ENCODE measurements at regions not wholly inside any gene's neighbourhood (a gene's known extent, or its start where the extent isn't known, plus 50 kb on each side); places are given as distances from the start of the nearest gene placed in this dataset.
"Not testable (repeated sequence)": the region's sequence is repeated elsewhere in the genome, so short reads cannot be mapped to it uniquely, and the experiment has no call there.

DNA sequence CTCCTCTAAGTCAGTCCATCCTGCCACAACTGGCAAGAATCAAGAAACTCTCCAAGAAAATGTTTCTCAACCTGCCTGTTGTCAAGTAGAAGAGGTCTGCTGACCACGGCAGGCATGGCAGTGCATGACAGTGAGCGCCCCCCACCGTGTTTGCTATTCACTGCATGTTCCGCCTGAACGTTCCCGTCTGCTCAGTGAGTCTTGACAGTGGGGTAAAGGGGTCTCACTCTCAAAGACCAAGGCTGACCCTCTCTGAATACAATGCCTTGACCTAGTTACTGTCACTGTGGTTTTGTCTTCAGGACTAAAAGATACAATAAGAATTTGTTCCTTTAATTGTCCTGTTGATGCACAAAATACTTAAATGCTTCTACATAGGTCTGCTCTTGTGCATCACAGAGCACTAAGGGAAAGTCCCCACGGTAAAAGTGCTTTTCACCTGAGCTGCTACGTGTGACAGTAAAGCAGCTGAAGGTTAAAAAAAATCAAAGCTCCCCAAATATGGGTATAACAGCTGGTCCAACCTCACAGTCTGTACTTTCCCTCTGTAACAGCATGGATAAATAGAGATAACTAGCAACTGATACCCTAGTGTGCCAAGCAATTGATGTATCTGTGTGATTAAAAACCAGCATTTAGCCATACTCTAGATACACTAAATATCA is 555.8 kb upstream of the ZNF337 start:
- TF ChIP-seq, protein P1, sequence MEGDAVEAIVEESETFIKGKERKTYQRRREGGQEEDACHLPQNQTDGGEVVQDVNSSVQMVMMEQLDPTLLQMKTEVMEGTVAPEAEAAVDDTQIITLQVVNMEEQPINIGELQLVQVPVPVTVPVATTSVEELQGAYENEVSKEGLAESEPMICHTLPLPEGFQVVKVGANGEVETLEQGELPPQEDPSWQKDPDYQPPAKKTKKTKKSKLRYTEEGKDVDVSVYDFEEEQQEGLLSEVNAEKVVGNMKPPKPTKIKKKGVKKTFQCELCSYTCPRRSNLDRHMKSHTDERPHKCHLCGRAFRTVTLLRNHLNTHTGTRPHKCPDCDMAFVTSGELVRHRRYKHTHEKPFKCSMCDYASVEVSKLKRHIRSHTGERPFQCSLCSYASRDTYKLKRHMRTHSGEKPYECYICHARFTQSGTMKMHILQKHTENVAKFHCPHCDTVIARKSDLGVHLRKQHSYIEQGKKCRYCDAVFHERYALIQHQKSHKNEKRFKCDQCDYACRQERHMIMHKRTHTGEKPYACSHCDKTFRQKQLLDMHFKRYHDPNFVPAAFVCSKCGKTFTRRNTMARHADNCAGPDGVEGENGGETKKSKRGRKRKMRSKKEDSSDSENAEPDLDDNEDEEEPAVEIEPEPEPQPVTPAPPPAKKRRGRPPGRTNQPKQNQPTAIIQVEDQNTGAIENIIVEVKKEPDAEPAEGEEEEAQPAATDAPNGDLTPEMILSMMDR (conservative IDR thresholded peaks at IDR 0.05; ENCODE audit: low read depth in 2 of 2) = peak in 1 of 2 experiments; percentile 23; a peak in 1 of 4 replicates
- not testable (repeated sequence) for TF ChIP-seq POLR2AphosphoS5 (IDR thresholded peaks at IDR 0.05; ENCODE audit: low read depth)

Measured in GM23338 (cell line).